Stomach (tissue), 4 donors: ENCODE measurements at regions not wholly inside any gene's neighbourhood (a gene's known extent, or its start where the extent isn't known, plus 50 kb on each side); places are given as distances from the start of the nearest gene placed in this dataset.

Experiments used
- CTCF ChIP-seq, 7 experiments: fragments of 450-650 bp in 4 of 7; fragments of 200-600 bp in 3 of 7; sonication (generic) in 3 of 7; IDR thresholded peaks; one replicate each; pipeline ENCODE4 v1.5.1; 2016 to 2019; ENCODE audit warnings: antibody characterized with exemption in 7 of 7, control low read depth in 2 of 7, mild to moderate bottlenecking in 1 of 7
- EP300 ChIP-seq: sonication (generic); formaldehyde crosslinking; IDR thresholded peaks from one replicate; pipeline ENCODE4 v1.6.1; 2017; ENCODE audit warnings: antibody characterized with exemption

- TF ChIP-seq CTCF (IDR thresholded peaks at IDR 0.05) (no peak), EP300 (no peak)
These were observed 1498.8 kb downstream of the MAT2B start for GRCh38 chr5:165004175-165004574.
